CD4-positive, alpha-beta T cell treated with Interleukin-17A for 4 hours (primary cell): ENCODE measurements at regions not wholly inside any gene's neighbourhood (a gene's known extent, or its start where the extent isn't known, plus 50 kb on each side); places are given as distances from the start of the nearest gene placed in this dataset.

Experiments used
- DNase-seq: peaks from one replicate; pipeline ENCODE4 v3.0.0-alpha.2; 2020; ENCODE audit warnings: mixed read lengths

DNA sequence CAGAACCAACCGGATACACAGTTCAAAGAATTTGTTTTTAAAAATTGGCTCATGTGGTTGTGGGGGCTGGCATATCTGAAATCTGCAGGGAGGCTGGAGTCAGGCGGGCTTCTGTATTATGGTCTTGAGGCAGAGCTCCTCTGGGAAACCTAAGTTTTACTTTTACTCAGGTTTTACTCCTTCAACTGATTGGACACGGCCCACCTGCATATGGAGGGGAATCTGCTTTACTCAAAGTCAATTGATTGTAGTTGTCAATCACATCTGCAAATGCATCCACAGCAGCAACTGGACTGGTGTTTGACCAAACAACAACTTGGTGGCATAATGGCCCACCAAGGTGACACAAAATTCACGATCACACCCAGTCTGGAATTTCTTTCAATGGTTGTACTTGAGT lies 103.4 kb downstream of the ERMARD start:
- DNase-seq: no peak

DNA sequence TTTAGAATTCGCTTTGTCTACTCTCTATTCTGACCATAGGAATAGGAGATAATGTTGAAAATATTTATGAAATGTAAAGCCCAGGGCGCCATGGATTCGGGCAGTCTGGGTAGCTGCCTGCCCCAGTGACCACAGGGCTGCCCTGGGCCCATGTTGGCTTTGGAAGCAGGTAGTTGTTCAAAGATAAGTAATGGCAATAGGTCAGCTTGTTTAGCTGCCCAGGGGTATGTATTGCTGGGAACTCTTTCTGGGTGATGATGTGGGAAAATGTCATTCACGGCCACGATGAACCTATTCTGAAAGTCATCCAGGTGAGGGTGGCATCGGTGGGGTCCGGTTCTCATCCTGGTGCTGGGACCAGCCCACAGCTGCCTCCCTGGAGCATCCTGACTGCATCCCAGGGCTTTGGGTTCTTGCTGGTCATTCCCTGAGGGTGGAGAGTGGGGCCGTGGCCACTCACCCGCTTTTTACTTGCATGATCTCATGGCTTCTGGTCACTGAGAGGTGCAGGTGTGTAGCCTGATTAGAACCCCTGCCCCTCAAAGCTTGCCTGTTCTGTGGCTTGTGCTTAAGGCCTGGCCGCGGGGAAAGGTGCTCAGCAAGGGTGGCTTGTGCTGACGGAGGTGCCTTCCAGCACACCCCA lies 102.8 kb downstream of the ERMARD start:
- no peak for DNase-seq

GRCh38 chr6:169853196-169854082 lies 102.0 kb downstream of the ERMARD start:
- no peak for DNase-seq

DNA sequence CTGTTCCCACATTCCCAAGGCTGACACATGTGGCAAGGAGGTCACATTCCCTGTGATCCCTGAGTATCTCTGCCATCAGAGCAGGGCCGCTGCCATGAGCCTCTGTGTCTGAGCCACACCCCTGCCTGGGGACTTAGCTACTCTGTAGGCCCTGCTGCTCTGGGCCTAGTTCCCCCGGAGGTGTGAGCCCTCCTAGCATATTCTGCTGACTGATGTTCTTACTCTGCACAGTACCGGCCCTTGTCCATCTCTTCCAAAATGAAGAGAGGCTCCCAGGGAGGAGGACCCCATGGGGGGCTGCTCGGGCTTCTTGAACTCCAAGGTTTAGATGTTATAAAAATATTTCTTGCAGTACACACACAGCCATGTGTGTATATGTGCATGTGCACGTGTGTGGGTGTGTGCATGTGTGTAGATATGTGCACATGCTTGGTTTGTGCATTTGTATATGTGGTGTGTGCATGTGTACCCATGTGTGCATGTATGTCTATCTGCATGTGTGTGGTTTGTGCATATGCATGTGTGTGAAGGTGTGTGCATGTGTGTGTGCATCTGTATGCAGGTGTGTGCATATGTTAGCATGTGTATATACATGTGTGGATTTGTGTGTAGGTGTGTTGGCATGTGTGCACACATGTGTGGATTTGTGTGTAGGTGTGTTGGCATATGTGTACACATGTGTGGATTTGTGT lies 101.2 kb downstream of the ERMARD start:
- no peak for DNase-seq

DNA sequence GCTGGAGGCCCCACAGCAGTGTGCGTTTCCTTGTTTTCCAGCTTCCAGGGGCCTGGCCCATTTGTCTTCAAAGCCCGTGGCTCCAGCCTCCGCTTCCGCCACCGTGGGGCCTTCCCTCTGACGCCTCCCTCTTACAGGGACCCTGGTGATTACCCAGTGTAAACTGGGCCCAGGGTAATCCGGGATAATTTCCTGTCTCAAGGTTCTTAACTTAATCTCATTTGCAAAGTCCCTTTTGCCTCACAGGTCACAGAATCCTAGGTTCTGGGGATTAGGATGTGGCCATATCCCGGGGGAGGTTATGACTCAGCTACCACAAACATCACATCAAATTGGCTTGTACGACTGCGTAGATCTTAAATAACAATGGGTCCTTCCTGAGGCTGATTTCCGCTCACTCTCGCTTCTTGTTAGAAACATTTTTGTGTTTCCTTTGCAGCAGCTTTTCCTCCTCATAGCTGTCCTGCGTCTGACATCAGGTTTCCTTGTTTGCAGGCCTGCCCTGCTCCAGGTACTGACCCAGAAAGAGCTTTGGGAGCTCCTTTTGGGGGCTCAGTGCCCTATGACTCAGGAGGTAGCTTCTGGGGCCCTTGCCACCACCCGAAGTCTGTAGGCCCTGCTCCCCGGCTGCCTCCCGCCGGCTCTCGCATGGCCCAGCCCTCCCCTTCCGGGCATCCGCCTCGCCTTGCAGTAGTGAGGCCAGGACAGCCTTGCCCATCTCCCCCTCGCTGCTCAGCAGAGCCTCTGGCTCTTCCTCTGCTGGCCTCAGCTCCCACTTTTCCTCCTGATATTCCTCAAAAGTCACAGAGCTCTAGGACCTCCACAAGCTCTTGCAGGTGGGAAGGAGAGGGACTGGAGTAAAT lies 100.5 kb downstream of the ERMARD start:
- no peak for DNase-seq

DNA sequence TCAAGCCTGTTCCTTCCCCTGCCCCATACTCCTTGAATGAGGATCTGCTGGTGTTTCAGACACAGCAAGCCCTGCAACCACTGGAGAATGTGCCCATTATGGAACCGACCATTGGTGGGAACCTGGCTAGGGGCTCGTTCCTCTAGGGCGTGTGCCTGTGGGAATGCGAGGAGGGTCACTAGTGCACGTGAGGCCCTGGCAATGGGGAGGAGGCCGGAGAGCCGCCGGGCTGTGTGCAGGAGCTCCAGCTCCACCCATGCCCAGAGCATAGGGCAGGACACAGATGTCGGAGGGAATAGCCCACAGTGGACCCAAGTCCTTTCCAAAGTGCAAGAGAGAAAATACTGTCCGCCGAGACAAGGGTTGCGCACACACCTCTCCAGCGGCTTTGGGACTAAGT lies 99.3 kb downstream of the ERMARD start:
- DNase-seq: no peak

- no peak for DNase-seq
Observed at GRCh38 chr6:169850154-169850553, 98.7 kb downstream of the ERMARD start.

DNA sequence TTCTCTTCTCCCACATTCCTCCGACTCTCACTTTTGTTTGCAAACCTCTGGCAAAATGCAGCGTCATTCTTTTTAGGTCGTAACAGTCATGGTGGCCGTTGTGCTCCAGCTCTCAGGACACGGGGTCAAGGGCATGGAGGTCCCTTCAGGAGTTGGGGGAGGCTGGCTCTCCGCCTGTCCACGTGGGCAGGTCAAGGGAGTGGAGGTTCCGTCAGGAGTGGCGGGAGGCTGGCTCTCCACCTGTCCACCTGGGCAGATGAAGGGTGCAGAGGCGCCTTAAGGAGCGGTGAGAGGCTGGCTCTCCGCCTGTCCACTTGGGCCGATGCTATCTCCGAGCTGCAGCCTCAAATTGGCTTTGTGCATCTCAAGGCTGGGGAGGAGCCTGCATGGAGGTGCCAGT lies 98.0 kb downstream of the ERMARD start:
- no peak for DNase-seq

DNA sequence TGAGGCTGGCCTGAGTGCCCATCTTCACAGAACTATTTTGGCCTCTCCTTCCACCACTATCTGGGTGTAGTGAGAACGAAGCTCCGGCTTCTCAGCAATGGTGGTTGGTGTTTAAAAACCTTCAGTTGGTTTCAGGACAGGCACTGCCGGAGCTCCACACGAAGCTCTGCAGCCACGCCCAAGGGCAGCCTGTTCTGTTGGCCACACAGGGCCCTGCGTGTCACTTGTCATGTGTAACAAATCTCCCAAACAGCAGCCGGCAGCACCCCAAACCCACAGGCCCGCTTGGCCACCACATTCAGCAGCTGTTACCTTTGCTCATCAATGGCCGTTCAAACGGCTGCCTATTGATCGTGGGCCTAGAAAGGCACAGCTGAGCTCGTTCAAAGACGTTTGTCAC lies 97.5 kb downstream of the ERMARD start:
- no peak for DNase-seq

DNA sequence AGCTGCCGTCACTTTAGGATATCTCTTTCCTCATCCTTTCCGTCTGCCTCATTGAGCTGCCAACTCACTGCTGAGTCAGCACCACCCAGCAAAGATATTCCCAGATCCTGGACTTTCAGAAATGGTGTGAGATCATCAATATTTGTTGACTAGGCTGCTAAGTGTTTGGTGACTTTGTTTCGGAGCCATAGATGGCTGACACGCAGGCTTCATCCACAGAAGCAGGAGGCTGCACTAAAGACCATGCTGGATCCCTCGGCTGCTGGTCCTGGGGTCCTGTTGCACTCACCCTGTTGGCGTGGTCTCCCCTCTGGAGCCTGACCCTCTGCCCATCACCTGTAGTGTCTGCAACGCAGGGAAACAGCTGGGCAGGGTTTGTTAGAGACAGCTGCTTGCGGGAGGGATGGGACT lies 96.5 kb downstream of the ERMARD start:
- no peak for DNase-seq

- DNase-seq: no peak
Observed at GRCh38 chr6:169847141-169847674, 95.8 kb downstream of the ERMARD start.

DNA sequence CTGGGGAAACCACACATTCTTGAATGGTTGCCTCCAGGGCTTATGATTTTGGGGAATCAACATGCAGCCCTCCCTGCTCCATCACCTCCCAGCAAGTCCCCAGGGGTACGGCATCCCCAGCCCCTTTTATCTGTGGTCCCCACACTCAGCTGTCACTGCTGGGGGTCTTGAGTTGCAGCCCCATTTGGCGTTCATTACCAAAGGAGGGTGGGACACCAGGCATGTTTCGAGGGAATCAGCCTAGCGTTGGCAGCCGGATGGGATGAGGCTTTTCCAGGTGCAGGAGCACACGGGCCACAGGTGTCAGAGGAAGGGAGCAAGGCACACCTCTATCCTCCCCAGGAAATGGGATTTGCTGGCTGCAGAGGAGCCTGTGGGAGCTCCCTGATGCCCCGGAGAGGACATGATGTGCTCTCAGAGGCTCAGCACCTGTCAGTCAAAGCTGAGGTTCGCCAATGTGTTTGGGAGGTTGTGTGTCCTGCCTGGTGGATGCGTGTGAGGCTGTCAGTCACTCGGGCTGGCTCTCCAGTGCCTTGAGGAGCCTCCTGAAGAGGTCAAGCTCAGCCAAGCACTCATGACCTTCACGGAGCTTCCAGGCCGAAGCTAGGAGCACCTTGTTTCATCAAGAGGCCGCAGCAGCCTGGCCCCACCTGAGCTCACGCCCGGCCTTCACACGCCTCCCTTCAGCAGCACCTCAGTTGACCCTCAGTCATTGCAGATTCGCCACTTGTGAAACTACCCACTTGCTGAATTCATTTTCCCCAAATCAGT lies 95.0 kb downstream of the ERMARD start:
- DNase-seq: no peak

GRCh38 chr6:169845426-169846285 lies 94.2 kb downstream of the ERMARD start:
- no peak for DNase-seq

- DNase-seq: no peak
Observed at GRCh38 chr6:169844946-169845345, 93.5 kb downstream of the ERMARD start.

DNA sequence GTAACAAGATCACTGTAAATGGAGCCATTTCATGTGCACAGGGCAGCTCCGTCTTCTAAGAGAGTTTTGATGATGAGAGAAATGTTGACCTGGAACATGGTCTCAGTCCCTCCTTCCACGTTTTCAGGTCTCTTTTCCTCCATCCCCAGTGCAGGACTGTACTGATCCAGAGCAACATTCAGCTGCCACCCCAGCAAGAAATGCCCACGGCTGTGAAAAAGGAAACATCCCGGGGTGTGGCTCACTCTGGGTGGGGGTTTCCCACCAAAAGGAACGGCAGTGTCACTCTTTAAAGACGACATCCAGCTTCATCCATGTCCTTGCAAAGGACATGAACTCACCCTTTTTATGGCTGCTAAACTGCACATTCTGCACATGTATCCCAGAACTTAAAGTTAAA lies 92.6 kb downstream of the ERMARD start:
- DNase-seq: no peak

- no peak for DNase-seq
Observed at GRCh38 chr6:169843110-169843509, 91.7 kb downstream of the ERMARD start.

DNA sequence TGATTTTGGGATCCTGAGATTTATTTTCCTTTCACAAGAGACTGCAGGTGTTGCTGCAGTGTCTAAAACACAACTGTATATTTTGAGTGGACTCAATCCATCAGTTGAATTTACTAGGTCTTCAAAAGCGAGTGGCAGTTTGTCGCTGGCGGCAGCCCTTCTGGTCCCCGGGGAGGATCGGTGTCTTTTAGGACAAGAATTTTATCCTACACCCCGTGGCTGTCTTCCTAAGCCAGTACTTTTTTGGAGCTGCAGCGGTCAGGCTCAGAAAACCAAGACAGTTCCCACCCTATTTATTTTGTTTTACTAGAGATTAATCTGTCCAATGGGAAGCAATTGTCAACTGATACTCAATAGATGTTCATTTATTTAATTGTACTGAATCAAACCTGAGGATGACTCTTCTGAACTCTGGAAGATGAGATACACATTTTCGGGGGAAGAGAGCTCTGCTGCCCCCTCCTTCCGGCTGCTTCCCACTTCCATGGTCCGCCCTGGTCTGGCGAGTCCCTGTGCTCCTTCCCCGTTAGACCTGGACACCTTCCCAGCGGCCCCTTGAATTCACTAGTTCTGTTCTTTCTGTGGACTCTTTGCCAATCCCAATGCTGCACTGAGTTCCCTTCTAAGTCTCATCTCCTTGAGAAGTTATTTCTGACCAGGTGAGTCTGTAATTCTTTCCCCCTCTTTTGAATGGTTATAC lies 90.6 kb downstream of the ERMARD start:
- DNase-seq: no peak

- no peak for DNase-seq
Observed at GRCh38 chr6:169841251-169841650, 89.8 kb downstream of the ERMARD start.

GRCh38 chr6:169839898-169840631 lies 88.6 kb downstream of the ERMARD start:
- no peak for DNase-seq
